Esophagus mucosa (tissue), 1 donor: ENCODE measurements at regions not wholly inside any gene's neighbourhood (a gene's known extent, or its start where the extent isn't known, plus 50 kb on each side); places are given as distances from the start of the nearest gene placed in this dataset.
A peak's percentile ranks its signal among the peaks of the same experiment; 100 is the strongest.

ENCODE experiments used
- ATAC-seq: fragments of 200-7000 bp; cut with Tn5 transposase; one replicate; pipeline ENCODE4 v1.9.1; 2020
- donor health status: DM: yes; HTN: yes; CAD: no.

DNA sequence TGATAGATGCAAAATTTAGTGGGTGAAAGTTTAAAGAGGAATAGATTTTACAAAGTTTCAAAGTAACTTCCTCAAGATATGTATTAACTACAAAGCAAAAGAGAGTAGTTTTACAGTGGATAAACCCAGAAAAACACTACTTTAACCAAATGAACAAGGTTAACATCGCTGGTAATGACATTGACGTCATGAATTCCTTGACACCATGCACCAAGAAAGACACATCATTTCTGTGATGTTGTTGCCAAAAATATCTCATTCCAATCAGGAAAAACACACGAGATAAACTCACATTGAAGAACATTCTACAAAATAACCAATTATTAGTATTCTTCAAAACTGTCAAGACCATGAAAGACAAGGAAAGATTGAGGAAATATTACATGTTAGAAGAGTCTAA, 605.6 kb upstream of the SETBP1 start:
- ATAC-seq, result no peak

DNA sequence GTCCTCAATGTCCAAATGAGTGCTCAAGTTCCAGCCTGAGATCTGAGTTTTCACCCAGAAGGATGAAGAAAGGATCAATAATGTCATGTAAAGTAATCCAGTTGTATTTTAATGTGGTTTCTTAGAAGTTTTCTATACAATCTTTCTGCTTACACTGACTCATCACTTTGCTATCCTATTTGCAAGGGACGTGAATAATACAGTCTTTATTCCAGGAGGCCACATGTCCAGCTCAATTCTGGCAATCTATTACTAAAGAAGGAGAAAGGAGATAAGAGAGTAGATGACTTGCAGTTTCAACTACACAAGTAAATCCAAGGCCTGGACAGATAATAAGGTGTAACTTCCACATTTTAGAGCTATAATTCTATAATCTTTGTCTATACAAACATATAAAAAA, 601.1 kb upstream of the SETBP1 start:
- ATAC-seq, result no peak

DNA sequence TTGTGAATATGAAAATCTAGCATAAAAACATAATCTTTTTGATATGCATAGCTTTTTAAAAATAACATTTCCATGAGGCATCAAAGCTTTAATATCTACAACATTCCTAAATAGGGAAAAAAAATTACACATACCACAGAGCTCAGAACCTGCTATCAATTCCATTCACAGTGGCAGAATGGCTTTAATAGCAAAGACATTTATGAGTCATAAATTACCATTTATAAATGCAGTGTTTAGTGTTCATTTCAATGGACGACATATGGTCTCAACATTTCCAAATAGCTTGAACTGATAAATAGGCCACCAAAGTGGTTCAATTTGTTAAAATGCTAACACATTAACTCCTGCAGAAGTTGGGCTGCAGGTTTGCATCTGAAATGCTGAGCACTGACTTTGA, 600.6 kb upstream of the SETBP1 start:
- ATAC-seq, result no peak

DNA sequence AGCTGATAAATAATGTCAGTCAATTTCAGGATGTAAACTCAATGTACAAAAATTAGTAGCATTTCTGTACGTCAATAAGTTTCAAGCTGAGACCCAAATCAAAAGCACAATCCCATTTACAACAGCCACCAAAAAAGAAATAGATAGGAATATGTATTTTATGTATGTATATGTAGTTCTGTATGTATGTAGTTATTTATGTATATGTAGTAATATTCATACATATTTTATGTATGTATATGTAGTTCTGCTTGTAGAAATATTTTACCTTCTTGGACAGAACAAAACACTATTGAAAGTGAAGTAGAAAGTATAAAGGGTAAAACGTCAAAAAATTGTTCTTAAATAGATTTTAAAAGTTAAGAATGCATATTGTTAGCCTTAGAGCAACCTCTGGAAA, 591.0 kb upstream of the SETBP1 start:
- ATAC-seq, result no peak

DNA sequence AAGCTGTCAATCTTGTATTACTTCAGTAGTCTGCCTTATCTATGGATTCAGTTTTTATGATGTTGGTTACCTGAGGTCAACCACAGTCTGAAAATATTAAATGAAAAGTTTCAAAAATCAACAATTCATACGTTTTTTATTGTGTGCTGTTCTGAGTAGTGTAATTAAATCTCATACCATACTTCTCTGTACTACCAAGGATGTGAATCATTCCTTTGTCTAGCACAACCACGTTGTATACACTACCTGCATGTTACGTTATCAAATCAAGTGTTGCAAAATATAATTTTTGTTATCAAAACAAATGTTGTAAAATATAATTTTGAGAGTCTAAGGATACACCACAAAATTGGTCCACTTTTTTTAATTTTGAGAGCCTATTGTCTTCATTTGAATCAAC, 590.2 kb upstream of the SETBP1 start:
- ATAC-seq, result no peak

DNA sequence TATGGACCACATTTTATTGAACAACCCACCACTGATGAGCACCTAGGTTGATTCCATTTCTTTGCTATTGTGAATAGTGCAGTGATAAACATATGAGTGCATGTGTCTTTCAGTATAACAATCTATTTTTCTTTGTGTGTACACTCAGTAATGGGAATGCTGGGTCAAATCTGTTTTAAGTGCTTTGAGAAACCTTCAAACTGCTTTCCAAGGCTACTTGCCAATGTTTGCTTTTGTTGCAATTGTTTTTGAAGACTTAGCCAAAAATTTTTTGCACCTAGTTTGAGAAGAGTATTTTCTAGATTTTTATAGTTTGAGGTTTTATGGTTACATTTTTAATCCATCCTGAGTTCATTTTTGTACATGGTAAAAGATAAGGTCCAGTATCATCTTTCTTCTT, 587.4 kb upstream of the SETBP1 start:
- ATAC-seq, result no peak

DNA sequence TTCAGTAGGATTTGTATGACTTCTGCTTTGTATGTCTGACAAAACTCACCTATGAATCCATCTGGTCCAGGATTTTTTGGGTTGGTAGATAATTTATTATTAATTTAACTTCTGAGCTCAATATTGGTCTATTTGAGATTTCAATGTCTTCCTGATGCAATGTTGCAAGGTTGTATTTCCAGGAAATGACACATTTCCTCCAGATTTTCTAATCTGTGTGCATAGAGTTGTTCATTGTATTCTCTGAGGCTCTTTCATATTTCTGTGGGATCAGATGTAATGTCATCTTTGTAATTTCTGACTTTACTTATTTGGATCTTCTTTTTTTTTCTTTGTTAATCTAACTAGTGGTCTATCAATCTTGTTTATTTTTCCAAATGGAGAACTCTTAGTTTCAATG, 584.7 kb upstream of the SETBP1 start:
- ATAC-seq, result no peak

DNA sequence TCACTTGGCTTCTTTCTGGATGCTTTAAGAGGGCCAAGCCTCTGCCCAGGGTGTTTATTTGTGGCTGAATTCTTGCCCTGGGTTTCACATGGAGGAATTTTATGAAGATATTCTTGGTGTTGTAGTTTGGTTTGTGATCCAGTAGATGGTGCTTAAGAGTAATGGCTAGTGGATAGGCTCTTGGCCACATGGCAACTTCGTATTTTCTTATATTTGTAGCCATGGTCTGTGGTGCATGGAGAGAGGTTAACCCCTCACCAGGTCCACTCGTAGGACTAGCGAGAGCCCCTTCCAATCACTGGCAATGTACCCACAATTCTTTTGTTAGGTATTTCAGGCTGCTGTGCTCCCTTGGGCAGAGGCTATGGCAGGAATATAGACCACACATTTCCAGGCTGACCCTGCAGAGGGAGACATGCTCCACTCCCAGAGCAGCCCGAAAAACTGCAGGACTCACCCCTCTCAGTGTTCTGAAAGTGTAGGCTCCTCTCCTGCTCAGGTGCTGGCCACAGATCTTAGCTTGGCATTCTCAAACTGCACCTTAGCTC, 582.1 kb upstream of the SETBP1 start:
- peak; percentile 56 for ATAC-seq

DNA sequence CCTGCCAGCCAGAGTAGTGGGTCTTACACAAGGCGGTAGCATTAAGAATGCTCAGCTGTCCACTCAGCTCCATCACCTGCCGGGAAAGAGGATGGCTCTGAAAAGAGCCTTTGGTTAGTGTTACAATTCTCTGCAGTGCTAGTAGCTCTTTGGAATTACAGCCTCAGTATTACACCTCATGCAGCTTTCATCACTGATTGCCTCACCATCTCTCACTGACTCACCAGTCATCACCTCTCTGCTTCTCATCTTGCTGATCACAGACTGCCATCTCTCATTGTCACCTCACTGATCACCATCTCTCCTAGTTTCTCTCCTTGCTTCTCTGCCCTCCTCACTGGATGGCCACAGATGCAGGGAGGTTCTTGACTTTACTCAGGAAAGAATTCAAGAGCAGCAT, 573.5 kb upstream of the SETBP1 start:
- ATAC-seq, result peak; percentile 20

DNA sequence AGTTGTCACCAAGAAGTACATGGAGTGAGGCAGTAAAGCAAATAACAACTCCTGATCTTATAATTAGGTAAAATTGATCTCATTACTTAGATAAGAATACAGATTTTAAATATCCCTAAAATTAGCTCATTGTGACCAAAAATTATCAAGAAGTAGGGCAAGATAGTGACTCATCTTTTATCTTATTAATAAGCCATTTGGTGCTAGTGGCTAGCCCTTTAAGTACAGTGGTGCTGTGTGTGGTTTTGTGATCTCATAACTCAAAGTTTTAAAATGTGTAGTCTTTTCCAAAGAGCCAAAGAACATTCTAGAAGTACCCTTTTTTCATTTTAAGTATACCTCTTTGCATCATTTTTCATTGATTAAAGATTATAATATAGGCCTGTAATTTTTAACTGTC, 569.4 kb upstream of the SETBP1 start:
- ATAC-seq, result no peak

DNA sequence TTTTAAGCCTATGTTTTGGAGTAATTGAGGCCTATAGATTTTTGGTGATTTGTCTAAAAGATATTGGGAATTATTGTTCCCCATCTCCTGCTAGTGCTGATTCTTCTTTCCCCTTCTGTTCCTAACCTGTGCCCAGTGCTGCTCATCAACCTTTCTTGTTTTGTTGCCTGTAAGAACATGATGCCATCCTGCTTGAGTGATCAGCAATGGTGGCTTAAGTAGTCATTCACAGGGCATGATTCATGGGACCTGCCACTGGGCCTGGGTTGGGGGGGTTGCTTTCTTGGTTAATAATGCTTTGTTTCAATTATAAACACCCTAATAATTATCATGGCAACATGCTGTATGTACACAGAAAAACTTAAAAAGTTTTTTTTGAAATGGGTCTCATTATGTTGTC, 562.9 kb upstream of the SETBP1 start:
- no peak for ATAC-seq

DNA sequence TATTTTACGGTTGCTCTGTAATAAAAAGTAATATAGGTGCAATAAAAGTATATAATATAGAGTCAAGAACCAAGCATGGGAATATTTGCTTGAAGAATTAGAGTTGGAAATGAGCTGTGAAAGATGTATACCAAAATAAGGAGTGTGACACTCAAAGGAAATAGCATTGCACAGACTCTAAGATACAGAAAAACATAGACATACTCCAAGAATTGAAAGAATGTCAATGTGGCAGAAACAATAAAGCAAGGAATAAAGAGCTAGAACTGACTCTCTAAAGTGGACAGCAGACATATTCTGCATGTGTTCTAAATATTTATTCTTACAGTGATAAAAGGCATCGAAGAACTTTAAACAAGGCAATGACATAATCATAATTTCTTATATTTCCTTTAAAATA, 561.1 kb upstream of the SETBP1 start:
- no peak for ATAC-seq

DNA sequence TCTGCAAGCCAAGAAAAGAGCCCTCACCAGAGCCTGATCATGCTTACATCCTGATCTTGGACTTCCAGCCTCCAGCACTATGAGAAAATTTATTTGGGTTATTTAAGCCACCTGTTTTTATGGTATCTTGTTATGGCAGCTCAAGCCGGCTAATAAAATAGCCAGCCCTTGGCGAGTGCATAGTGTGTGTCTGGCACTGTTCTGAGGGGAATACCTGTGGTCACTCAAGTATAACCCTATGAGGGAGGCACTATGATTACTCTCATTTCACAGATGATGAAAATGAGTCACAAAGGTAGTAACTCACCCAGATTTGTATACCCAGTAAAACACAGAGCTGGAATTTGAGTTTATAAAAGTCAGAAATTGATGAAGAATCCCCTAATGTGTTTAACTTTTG, 556.9 kb upstream of the SETBP1 start:
- no peak for ATAC-seq

DNA sequence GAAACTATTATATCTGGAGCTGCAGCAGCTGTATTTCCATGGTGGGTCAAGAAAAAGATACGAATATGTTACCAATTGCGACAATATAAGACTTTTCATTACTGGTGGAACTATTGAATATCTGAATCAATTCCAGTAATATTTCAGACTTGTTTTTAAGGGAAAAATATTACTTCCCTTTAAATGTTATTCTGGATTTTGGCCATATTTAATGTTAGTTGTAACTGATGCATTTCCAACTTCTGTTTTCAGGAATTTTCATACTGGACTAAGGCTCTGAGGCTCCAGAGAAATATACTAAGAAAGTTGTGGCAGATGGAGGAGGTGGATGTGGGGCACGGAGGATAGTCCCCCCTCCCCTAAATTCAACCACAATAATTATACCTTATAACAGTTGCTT, 555.2 kb upstream of the SETBP1 start:
- no peak for ATAC-seq

DNA sequence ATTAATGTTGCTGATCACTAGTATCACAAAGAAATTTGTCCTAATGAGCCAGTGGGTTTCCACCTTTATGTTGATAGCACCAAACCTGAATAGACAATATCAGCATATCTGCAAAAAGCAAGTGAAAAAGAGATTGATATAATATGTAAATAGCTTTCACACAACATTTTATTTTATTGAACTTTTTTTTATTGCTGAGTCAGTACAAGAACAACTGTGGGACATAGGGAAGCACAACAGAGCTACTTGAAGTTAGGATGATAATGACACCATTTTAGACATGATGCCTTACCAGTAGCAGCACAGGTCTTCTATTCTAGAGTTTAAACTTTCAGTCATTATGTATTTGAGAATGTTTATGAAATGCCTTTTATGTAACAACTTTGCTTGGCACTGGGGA, 554.1 kb upstream of the SETBP1 start:
- no peak for ATAC-seq

DNA sequence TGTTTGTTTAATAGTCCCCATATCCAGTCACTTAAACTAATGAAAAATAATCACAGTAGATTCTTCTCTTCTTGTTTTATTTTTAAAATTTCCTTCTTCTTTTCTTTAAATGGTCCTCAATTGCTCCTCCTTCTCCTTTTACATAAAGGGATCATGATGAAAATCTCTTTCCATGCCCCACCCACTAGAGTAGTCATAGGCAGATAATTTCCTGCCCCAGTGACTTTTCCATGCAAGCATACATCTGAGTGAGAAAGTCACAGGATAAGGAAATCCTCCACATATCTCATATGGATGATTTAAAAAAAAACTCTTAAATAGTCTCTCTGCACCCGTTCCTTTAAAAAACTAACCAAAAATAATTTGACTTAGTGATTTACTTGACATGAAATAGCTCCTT, 552.3 kb upstream of the SETBP1 start:
- no peak for ATAC-seq

DNA sequence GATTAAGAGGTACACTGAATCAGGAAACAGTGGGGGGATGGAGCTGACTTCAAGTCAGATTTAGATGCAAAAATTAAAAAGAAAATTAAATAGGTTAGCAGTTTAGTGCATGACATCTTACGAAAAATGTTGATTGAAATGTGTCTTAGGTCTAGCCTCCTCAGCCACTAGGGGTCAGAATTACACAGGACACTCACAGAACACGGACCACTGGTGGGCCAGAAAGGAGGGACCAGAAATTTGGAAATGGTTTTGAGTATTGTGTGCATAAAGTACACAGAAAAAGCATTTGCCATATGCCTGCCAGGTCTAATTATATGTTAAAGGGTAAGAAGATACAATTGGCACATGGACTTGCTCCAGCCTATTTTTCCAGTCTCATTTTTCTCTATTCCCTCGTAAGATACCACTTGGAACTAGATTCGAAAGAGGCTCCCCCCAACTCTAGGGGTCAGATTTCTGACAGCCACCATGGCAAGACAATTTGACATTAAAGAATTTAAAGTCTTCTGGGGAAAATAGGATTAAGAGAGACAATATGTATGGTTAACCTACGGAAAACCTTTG, 550.2 kb upstream of the SETBP1 start:
- ATAC-seq, result no peak

DNA sequence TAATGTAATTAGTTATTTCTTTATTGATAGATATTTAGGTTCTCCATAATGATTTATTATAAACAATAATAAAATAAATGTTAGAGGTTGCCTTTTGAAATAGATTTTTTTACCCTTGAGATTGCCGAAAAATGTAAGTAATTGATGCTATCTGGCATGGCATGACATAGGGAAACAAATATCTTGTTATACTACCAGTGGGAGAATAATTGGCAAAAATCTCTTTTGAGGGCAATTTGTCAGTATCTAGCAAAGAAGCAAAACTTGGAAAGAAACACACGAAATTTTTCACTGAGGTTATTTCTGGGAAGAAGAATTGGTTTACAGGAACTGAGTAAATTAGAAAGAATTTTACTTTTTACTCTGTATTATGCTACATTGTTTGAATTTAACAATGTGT, 547.2 kb upstream of the SETBP1 start:
- no peak for ATAC-seq

DNA sequence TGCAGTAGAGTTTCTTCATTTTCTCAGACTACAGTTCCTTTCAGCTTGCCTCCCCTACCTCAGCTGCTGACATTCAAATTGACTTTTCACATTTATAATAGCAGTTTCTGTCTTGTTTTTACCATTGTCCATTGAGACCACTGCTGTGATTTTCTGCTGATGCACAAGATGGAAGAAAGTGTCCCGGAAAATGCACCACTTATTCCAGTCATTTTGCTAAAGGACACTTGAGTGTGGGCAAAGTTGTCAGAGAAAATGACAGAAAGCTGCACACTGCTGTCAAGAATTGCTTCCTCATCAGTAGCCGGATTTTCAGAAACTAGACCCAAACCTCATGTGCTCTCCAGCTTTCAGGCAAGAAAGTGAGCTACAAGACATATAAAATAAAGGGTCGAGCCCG, 546.2 kb upstream of the SETBP1 start:
- no peak for ATAC-seq

DNA sequence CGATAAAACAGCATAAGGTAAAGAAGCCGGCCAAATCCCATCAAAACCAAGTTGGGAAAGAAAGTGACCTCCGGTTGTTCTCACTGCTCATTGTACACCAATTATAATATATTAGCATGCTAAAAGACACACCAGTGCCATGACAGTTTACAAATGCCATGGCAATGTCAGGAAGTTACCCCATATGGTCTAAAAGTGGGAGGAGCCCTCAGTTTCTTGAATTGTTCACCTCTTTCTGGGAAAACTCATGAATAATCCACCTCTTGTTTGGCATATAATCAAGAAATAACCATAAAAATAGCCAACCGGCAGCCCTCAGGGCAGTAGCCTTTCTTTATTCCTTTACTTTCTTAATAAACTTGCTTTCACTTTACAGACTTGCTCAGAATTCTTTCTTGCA, 544.9 kb upstream of the SETBP1 start:
- no peak for ATAC-seq

DNA sequence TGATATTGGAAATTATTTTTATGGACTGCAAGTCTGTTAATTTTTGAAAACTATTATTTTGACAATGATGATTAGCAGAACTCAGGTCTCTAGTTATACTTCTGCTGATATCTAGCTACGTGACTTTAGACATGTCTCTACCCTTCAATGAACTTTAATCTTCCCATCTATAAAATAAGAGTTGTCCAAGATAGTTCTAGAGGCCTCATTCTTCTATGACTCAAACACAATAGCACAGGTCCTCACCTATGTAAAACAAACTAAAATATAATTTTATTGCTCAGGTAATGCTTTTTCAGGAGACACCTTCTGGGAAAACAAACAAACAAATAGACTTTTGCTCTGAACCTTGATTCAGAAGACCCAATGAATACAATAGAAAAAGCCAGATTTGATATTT, 544.4 kb upstream of the SETBP1 start:
- ATAC-seq, result no peak

DNA sequence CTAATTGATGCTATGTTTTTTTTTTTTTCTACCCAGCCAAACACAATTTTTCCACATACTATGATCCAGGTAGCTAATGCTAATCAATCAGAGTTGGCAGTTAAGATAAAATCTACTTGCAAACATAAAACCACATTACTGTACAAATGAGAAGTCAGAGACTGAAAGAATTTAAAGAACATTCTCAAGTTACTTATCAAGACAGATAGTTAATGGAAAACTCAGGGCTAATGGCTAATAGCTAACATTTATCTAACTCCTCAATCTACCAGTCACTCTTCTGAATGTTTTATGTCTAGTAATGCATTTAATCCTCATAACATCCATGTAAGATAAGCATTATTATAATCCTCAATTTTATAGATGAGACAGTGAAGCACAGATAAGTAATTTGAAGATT, 537.6 kb upstream of the SETBP1 start:
- no peak for ATAC-seq

DNA sequence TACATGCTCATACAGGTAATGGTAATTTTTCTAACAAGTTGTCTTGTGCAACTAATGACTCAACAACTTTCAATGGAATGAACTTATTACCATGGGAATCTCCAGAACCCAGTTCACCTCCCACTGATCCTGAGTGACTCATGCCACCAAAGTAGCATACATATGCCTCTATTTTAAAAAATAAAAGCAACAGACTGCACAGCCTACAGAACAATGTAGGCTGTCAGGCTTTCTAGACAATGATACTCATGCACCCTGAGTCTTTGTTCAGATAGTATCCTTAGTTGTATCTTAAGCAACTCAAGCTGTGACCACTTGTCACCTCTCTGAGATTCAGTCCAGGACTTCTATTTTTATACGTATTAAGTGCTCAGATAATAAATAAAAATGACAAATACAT, 531.0 kb upstream of the SETBP1 start:
- peak; percentile 98 for ATAC-seq

DNA sequence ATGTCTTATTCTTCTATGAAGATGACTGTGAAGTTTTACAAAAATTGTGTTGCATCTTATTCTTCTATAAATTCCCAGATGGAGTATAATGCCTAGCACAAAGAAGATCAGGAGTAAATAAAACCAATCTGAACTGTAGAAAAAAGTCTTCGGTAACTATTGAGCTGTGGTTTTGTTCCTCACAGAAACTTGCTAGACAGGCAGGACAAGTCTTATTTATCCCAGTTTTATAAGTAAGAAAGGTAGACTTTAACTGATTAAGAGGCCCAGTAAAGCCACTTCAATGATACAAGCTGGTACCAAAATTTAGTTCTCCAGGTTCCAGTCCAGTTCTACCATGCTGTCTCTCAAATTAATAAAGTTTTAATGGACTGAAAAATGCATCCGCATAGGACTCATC, 526.7 kb upstream of the SETBP1 start:
- no peak for ATAC-seq

DNA sequence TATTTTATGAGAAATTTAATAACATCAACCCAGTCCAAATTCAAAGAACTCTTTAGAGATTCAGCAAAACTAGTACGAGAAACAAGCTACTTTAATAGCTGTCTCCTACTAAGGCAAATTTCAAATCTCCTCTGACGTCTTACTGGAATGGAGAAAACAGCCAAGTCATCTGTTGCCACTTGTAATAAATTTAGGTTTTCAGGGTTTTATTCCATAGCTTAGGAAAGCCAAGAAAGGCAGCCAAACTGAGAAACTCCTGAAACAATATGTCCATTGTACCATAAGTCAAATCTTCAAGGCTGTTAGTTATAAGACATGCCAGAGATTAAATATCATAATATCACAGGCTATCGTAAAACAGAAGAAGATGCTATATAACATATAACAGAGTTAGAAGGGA, 524.6 kb upstream of the SETBP1 start:
- ATAC-seq, result no peak
